Natural killer cell (primary cell): ENCODE measurements at regions not wholly inside any gene's neighbourhood (a gene's known extent, or its start where the extent isn't known, plus 50 kb on each side); places are given as distances from the start of the nearest gene placed in this dataset.

Experiments
- ATAC-seq, 3 donors: fragments of 150-1000 bp in 2 of 3; fragments of 200-7000 bp in 1 of 3; cut with Tn5 transposase; 1 replicate in 1 of 3; 2 replicates in 2 of 3; pipeline ENCODE4 v1.10.0; 2021; ENCODE audit warnings: mild to moderate bottlenecking in 2 of 3, moderate library complexity in 2 of 3
- DNase-seq, 2 donors: peaks; one replicate each; pipeline versions ENCODE4 v3.0.0 to v3.0.0-alpha.2; 2013 to 2021; ENCODE audit warnings: mixed read lengths in 1 of 2
- H3K27ac ChIP-seq: one replicate; pipeline ENCODE4 v1.5.1; 2013; ENCODE audit warnings: mild to moderate bottlenecking, low read length
- H3K27me3 ChIP-seq: one replicate; pipeline ENCODE4 v1.6.1; 2013; ENCODE audit warnings: low read length; ENCODE audit not compliant: control insufficient read depth, insufficient read depth
- H3K36me3 ChIP-seq: one replicate; pipeline ENCODE4 v1.6.1; 2013; ENCODE audit warnings: low read length; ENCODE audit not compliant: control insufficient read depth, insufficient read depth
- H3K4me1 ChIP-seq: one replicate; pipeline ENCODE4 v1.6.1; 2013; ENCODE audit warnings: low read length; ENCODE audit not compliant: control insufficient read depth, insufficient read depth
- H3K4me3 ChIP-seq: one replicate; pipeline ENCODE4 v1.5.1; 2013; ENCODE audit warnings: low read length
- H3K9me3 ChIP-seq: one replicate; pipeline ENCODE4 v1.6.1; 2013; ENCODE audit warnings: low read length; ENCODE audit not compliant: control insufficient read depth, insufficient read depth
- H3K27ac Mint-ChIP-seq, 2 donors: one replicate each; pipeline ENCODE4 v1.8.0; 2022; ENCODE audit warnings: mild to moderate bottlenecking in 2 of 2, mixed read lengths in 2 of 2, moderate library complexity in 1 of 2
- H3K27me3 Mint-ChIP-seq, 2 donors: one replicate each; pipeline ENCODE4 v1.8.0; 2022; ENCODE audit warnings: low read depth in 2 of 2, mixed read lengths in 2 of 2
- H3K36me3 Mint-ChIP-seq: one replicate; pipeline ENCODE4 v1.8.0; 2022; ENCODE audit warnings: mixed read lengths
- H3K4me1 Mint-ChIP-seq, 2 donors: one replicate each; pipeline ENCODE4 v1.8.0; 2022; ENCODE audit warnings: mixed read lengths in 2 of 2
- H3K4me3 Mint-ChIP-seq: one replicate; pipeline ENCODE4 v1.8.0; 2022; ENCODE audit warnings: mild to moderate bottlenecking, moderate library complexity, mixed read lengths
- H3K9me3 Mint-ChIP-seq, 2 donors: one replicate each; pipeline ENCODE4 v1.8.0; 2022; ENCODE audit warnings: mixed read lengths in 2 of 2
- CTCF ChIP-seq: fragments of 200-600 bp; IDR thresholded peaks from one replicate; pipeline ENCODE4 v1.8.0; 2022; ENCODE audit warnings: antibody characterized with exemption
- WGBS: methylation state at CpG from one replicate; pipeline ENCODE4 v1.1.7; 2013; ENCODE audit warnings: missing lambda C conversion rate; ENCODE audit not compliant: insufficient coverage; 5-methylcytosine and 5-hydroxymethylcytosine counted together
- intact Hi-C: fragments of 100-400 bp; cut with micrococcal nuclease; formaldehyde crosslinking; loops from one replicate; pipeline ENCODE4 v1.14.2; 2022

DNA sequence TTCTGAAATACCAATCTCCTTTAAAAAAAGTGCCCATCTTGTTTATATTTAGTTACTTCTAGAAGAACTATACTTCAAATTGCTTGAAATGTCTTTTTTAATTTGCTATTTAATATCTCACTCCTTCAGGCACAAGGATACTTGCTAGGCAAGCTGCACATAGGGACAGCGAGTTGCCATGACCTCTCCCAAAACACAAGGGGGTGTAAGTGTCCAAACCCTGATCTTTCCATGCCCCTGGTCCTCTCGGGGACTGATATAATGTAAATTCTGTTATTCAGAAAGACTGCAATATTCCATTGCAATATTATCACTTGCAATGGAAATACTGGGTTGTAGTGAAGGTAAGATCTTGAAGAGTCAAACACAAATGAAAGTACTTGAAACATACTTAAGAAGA, 480.4 kb downstream of the CETN3 start:
- Histone ChIP-seq H3K36me3 (no peaks in the 10 kb centered on the region), H3K4me1 (no peaks in the 10 kb centered on the region), H3K27ac (no peak overlapping the region), H3K4me3 (no peak overlapping the region), H3K9me3 (no peaks in the 10 kb centered on the region), H3K27me3 (no peaks in the 10 kb centered on the region)
- Mint-ChIP-seq H3K9me3 (peaks cover 0 to 3% of the 10 kb centered on the region in 2 donors), H3K4me1 (no peaks in the 10 kb centered on the region), H3K4me3 (no peak overlapping the region), H3K27me3 (no peaks in the 10 kb centered on the region), H3K27ac (no peak overlapping the region), H3K36me3 (no peaks in the 10 kb centered on the region)
- WGBS: 57% methylated on average over 1 of the region's 2 CpGs
- DNase-seq (no peak), ATAC-seq (no peak)
- no peak for TF ChIP-seq CTCF
- intact Hi-C loops: no loop called here

DNA sequence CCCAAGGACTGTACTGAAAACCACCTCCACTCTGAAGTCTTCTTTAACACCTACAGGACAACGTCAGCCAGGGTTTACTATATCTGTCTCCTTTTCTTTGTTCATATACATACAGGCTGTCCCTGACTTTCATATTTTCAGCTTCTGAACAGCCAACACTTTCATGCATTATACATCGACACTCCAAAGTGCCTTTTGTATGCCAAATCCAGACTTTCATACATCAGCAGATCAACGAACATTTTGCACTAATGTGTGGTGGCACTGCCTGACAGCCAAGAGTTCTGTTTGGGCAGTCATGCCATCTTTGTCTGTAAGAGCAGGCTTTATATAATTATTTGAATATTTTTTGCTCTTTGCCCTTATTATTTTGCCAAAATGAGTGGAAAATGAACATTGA, 487.4 kb downstream of the CETN3 start:
- no peak for TF ChIP-seq CTCF
- Mint-ChIP-seq H3K27me3 (no peaks in the 10 kb centered on the region), H3K36me3 (no peaks in the 10 kb centered on the region), H3K27ac (no peak overlapping the region), H3K4me3 (no peak overlapping the region), H3K9me3 (peaks cover 4 to 9% of the 10 kb centered on the region in 2 donors), H3K4me1 (no peaks in the 10 kb centered on the region)
- DNase-seq (no peak), ATAC-seq (no peak)
- Histone ChIP-seq H3K4me1 (no peaks in the 10 kb centered on the region), H3K4me3 (no peak overlapping the region), H3K36me3 (no peaks in the 10 kb centered on the region), H3K9me3 (no peaks in the 10 kb centered on the region), H3K27ac (no peak overlapping the region), H3K27me3 (no peaks in the 10 kb centered on the region)
- intact Hi-C loops: no loop called here
- 90% methylated on average over 3 of the region's 3 CpGs for WGBS

GRCh38 chr5:89917112-89917511, 492.4 kb downstream of the CETN3 start:
- no peak for TF ChIP-seq CTCF
- intact Hi-C loops: no loop called here
- no peaks in the 10 kb centered on the region for H3K9me3 ChIP-seq
- Mint-ChIP-seq H3K27me3 (no peaks in the 10 kb centered on the region), H3K9me3 (no peaks in the 10 kb centered on the region), H3K36me3 (no peaks in the 10 kb centered on the region), H3K27ac (no peak overlapping the region), H3K4me1 (no peaks in the 10 kb centered on the region), H3K4me3 (no peak overlapping the region)
- no peaks in the 10 kb centered on the region for H3K27me3 ChIP-seq
- WGBS: no CpG with 5 or more reads among the region's 1 CpG
- no peak overlapping the region for H3K27ac ChIP-seq
- H3K4me1 ChIP-seq: no peaks in the 10 kb centered on the region
- H3K36me3 ChIP-seq: no peaks in the 10 kb centered on the region
- no peak overlapping the region for H3K4me3 ChIP-seq
- DNase-seq (no peak), ATAC-seq (no peak)

GRCh38 chr5:89916131-89916530, 493.4 kb downstream of the CETN3 start:
- Mint-ChIP-seq H3K4me1 (no peaks in the 10 kb centered on the region), H3K36me3 (no peaks in the 10 kb centered on the region), H3K9me3 (peaks cover 0 to 4% of the 10 kb centered on the region in 2 donors), H3K4me3 (no peak overlapping the region), H3K27ac (no peak overlapping the region), H3K27me3 (no peaks in the 10 kb centered on the region)
- Histone ChIP-seq H3K4me1 (no peaks in the 10 kb centered on the region), H3K27ac (no peak overlapping the region), H3K4me3 (no peak overlapping the region), H3K9me3 (no peaks in the 10 kb centered on the region), H3K27me3 (no peaks in the 10 kb centered on the region), H3K36me3 (no peaks in the 10 kb centered on the region)
- no CpG with 5 or more reads among the region's 1 CpG for WGBS
- DNase-seq: no peak
- ATAC-seq: no peak
- intact Hi-C loops: no loop called here
- TF ChIP-seq CTCF: no peak
